GM12878 (cell line): ENCODE measurements at regions not wholly inside any gene's neighbourhood (a gene's known extent, or its start where the extent isn't known, plus 50 kb on each side); places are given as distances from the start of the nearest gene placed in this dataset.

Source experiments
- CREM ChIP-seq: IDR thresholded peaks from 2 replicates; pipeline ENCODE4 v1.6.1; 2014; ENCODE audit warnings: antibody characterized with exemption, low read depth
- NFXL1 ChIP-seq: fragments of 450-650 bp; IDR thresholded peaks from 2 replicates; pipeline ENCODE4 v1.6.1; 2017; ENCODE audit warnings: antibody characterized with exemption, mild to moderate bottlenecking, borderline replicate concordance
- NFYA ChIP-seq: IDR thresholded peaks from 2 replicates; pipeline ENCODE4 v1.6.1; 2011; ENCODE audit warnings: low read depth, mild to moderate bottlenecking, low read length, improper control_type of control experiment, borderline replicate concordance
- POLR2AphosphoS2 ChIP-seq: IDR thresholded peaks from 2 replicates; pipeline ENCODE4 v1.6.1; 2011; ENCODE audit warnings: low read depth, mild to moderate bottlenecking, low read length, improper control_type of control experiment, moderate library complexity
- POLR2AphosphoS5 ChIP-seq: IDR thresholded peaks from 2 replicates; pipeline ENCODE4 v1.6.1; 2011; ENCODE audit warnings: mild to moderate bottlenecking, low read length, inconsistent platforms
- RFX5 ChIP-seq: IDR thresholded peaks from 2 replicates; pipeline ENCODE4 v1.6.1; 2011; ENCODE audit warnings: low read depth, low read length, improper control_type of control experiment
- SPI1 ChIP-seq: IDR thresholded peaks from 2 replicates; pipeline ENCODE4 v1.6.1; 2011; ENCODE audit warnings: low read depth, mild to moderate bottlenecking, low read length, moderate library complexity, borderline replicate concordance; ENCODE audit not compliant: insufficient read depth
- TBL1XR1 ChIP-seq: IDR thresholded peaks from 2 replicates; pipeline ENCODE4 v1.6.1; 2012; ENCODE audit warnings: low read depth, low read length, improper control_type of control experiment
- TF ChIP-seq, protein P1 (sequence below): fragments of 450-650 bp; IDR thresholded peaks from 2 replicates; pipeline ENCODE4 v1.6.1; 2017; ENCODE audit warnings: mild to moderate bottlenecking, low read depth, inconsistent platforms; ENCODE audit not compliant: poor library complexity, severe bottlenecking
- TF ChIP-seq, protein P2 (sequence below): fragments of 450-650 bp; IDR thresholded peaks from 2 replicates; pipeline ENCODE4 v1.6.1; 2014; ENCODE audit warnings: mild to moderate bottlenecking
- TF ChIP-seq, protein P3 (sequence below): IDR thresholded peaks from 2 replicates; pipeline ENCODE4 v1.6.1; 2012; ENCODE audit warnings: low read depth, low read length, improper control_type of control experiment

- TF ChIP-seq, protein P1, sequence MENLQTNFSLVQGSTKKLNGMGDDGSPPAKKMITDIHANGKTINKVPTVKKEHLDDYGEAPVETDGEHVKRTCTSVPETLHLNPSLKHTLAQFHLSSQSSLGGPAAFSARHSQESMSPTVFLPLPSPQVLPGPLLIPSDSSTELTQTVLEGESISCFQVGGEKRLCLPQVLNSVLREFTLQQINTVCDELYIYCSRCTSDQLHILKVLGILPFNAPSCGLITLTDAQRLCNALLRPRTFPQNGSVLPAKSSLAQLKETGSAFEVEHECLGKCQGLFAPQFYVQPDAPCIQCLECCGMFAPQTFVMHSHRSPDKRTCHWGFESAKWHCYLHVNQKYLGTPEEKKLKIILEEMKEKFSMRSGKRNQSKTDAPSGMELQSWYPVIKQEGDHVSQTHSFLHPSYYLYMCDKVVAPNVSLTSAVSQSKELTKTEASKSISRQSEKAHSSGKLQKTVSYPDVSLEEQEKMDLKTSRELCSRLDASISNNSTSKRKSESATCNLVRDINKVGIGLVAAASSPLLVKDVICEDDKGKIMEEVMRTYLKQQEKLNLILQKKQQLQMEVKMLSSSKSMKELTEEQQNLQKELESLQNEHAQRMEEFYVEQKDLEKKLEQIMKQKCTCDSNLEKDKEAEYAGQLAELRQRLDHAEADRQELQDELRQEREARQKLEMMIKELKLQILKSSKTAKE = no peak
- no peak for TF ChIP-seq NFXL1
- TF ChIP-seq, protein P2, sequence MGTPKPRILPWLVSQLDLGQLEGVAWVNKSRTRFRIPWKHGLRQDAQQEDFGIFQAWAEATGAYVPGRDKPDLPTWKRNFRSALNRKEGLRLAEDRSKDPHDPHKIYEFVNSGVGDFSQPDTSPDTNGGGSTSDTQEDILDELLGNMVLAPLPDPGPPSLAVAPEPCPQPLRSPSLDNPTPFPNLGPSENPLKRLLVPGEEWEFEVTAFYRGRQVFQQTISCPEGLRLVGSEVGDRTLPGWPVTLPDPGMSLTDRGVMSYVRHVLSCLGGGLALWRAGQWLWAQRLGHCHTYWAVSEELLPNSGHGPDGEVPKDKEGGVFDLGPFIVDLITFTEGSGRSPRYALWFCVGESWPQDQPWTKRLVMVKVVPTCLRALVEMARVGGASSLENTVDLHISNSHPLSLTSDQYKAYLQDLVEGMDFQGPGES = no peak
- TF ChIP-seq, protein P3, sequence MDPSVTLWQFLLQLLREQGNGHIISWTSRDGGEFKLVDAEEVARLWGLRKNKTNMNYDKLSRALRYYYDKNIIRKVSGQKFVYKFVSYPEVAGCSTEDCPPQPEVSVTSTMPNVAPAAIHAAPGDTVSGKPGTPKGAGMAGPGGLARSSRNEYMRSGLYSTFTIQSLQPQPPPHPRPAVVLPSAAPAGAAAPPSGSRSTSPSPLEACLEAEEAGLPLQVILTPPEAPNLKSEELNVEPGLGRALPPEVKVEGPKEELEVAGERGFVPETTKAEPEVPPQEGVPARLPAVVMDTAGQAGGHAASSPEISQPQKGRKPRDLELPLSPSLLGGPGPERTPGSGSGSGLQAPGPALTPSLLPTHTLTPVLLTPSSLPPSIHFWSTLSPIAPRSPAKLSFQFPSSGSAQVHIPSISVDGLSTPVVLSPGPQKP = no peak
- TF ChIP-seq SPI1 = no peak
- no peak for TF ChIP-seq RFX5
- no peak for TF ChIP-seq NFYA
- no peak for TF ChIP-seq CREM
- no peak for TF ChIP-seq POLR2AphosphoS2
- no peak for TF ChIP-seq TBL1XR1
- no peak for TF ChIP-seq POLR2AphosphoS5
These were observed 372.0 kb downstream of the EFNB2 start (continued) for GRCh38 chr13:106163426-106163825.
